AG20443 (cell line): ENCODE measurements at regions not wholly inside any gene's neighbourhood (a gene's known extent, or its start where the extent isn't known, plus 50 kb on each side); places are given as distances from the start of the nearest gene placed in this dataset.

Experiments
- DNase-seq: peaks from one replicate; pipeline ENCODE4 v3.0.0; 2012; ENCODE audit warnings: low spot score, mixed read lengths

DNA sequence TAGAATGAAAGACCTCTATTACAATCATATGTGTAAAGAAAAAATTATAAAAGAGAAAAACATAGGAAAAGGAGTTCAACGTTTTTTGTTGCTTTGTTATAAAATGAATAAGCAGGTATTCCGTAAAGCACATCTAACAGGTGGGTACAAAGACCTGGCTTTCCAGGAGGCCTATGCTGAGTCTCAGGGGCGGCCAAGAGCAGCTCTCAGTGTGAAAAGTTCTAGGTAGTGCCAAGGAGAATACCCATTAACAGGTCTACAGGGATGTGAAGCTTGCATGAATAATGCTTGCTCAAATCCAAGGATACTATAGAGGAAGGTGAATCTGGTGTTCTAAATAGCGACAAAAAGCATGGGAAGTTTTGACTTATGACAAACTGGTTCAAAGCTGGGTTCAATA, 944.4 kb downstream of the PDHA2 start:
- no peak for DNase-seq

DNA sequence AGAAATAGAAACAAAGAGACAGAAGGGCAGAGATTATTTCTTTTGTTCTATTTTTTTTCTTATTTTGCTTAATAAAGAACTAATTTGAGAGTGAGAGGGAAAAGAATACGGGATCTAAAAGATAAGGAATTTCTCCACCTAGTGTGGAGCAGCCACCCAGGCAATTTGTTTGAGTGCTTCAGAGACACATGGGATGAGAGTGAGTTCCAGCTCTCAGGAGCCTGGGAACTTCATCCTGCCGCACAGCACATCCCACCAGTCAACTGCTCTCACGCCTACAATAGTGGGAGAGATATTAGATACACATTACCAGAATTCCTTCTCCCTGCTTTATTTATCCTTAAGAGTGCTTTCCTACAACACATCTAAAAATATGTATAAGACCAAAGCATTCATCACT, 946.4 kb downstream of the PDHA2 start:
- DNase-seq, result no peak

DNA sequence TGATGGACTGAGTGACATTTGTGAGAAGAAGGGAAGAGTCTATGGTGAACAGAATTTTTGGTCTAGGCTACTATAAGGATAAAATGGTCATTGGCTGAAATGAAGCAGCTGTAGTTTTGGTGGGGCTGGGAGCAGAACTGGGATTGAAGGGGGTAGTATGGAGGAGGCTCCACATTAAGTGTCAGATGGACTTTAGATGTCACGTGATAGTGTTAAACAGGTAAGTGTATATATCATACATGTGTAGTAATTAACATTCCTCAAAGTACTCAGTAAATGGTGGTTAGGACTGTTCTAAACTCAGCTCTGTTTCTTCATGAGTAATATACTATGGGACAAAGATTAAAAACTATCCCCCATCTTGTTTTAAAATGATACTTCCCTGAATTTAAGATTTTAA, 947.9 kb downstream of the PDHA2 start:
- no peak for DNase-seq

GRCh38 chr4:96809563-96809962, 969.7 kb downstream of the PDHA2 start:
- no peak for DNase-seq

GRCh38 chr4:96827086-96827485, 987.2 kb downstream of the PDHA2 start:
- no peak for DNase-seq

- DNase-seq, result no peak
Measured at GRCh38 chr4:96833831-96834230, 993.9 kb downstream of the PDHA2 start.

GRCh38 chr4:96835991-96836390, 996.1 kb downstream of the PDHA2 start:
- no peak for DNase-seq

- DNase-seq, result no peak
Measured at GRCh38 chr4:96839441-96839840, 999.5 kb downstream of the PDHA2 start.

DNA sequence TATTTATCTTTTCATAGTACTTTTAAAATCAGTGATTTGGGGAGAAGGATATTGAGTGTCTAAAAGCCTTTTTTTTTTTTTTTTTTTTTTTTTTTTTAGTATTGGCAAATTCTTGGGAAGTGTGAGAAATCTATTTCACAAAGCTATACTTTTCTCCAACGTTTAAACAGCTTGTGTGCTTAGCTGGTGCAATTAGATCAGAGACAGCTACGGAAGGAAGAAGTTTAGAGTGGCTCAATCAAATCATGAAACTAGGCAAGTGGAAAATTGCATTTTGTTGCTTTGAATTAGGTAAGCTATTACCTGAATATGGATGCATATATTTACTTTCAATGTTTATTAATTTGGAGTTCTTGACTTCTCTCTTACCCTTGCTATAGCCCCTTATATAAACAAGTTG, 1001.9 kb downstream of the PDHA2 start:
- DNase-seq, result no peak

GRCh38 chr4:96844858-96845490, 1005.1 kb downstream of the PDHA2 start:
- no peak for DNase-seq

- DNase-seq, result no peak
Measured at GRCh38 chr4:96845819-96846218, 1005.9 kb downstream of the PDHA2 start.

GRCh38 chr4:96874657-96875056, 1034.8 kb downstream of the PDHA2 start:
- DNase-seq, result no peak

DNA sequence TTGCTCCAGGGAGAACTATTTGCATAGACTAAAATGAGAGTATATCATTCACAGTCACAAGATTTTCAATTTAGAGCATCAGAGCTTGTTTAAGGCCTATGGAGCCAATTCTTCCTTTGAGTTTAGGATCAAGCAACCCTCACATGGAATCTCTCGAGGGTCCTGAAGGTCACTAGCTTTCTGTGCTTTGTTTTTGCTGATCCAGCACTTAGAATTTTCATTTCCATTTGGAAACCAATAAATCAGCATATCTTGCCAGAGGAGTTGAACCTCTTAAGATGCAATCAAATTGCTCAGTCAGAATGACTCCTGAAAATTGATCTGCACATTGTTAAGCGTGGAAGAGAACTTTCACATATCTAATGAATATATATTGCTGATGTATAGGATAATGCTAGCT, 1039.6 kb downstream of the PDHA2 start:
- DNase-seq, result no peak

- no peak for DNase-seq
Measured at GRCh38 chr4:96887857-96888256, 1048.0 kb downstream of the PDHA2 start.

DNA sequence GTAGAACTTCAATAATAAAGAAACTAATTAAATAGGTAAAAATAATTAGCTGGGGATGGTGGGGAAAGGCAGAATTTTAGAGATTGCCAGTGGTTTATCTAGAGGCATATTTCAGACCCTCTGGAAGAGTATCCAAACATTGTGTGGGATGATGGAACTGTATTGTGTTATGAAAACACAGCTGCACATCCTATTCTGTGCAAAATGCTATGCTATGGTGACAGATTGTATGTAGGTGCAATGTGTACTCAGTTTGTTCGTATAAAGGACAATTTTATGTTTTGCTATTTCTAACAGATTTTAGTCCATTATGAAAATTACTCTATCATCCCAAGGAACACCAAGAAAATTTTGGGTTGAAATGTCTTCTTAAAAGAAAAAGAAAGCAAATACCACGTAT, 1054.7 kb downstream of the PDHA2 start:
- DNase-seq, result no peak

DNA sequence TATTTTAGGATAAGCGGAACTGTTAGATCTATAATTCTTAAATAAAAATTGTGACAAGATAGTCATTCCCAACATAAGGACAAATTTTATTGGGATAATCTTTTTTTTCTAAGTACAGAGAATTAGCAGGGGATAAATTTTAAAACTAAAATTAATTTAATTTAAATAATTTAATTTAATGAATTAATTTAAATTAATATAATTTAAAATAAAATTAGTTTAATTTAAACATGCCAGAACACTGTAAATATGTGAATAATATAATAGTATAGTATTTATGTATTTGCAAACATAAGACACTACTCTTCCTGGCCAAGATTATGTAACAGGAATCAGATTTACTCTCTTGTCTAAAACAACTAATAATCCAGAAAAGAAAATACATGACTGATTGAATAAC, 1055.9 kb downstream of the PDHA2 start:
- DNase-seq, result no peak

DNA sequence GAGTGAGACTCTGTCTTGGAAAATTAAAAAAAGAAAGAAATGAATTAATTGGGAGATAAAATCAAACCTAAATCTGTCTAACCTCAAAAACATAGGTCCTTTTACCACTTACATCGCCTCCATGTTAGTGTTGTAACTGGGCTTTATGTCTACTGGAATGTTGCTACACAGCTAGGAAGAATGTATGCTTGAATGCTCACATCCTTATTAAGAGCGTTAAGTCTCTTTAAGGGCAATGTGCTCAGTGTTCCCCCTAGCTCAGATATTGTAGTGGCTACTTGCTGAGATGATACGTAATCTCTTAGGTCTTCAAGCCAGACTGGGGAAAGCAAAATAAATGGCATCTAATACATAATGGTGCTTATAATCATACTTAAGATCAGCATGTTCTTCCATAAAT, 1072.8 kb downstream of the PDHA2 start:
- DNase-seq, result no peak

DNA sequence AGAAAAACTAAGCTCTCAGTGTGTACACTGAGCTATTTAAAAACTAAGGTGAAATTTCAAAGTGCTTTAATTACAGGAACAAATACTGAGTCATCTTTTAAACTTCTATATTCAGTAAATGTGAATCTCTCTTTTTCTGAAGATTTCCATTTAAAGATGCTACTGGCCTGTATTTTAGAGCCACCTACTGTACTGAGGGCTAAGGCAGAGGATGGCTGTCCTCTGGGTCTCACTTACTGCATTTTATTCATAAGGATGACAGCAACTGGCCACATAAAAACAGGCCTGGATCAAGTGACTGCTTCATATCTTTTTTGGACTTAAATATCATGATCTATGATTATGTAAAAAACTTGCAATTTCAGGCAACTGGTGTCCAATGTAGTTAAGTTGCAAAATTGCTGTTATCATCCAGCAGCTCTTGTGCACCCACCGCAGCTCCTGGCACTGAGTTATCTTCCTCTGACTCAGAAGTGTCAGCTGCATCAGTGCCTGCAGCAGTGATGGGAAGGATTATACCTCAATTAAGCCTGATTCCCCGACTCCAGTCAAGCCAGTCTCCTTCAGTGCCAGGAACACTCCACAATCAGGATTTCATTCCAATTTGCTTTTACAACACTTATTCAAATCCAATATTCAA, 1073.7 kb downstream of the PDHA2 start:
- no peak for DNase-seq

DNA sequence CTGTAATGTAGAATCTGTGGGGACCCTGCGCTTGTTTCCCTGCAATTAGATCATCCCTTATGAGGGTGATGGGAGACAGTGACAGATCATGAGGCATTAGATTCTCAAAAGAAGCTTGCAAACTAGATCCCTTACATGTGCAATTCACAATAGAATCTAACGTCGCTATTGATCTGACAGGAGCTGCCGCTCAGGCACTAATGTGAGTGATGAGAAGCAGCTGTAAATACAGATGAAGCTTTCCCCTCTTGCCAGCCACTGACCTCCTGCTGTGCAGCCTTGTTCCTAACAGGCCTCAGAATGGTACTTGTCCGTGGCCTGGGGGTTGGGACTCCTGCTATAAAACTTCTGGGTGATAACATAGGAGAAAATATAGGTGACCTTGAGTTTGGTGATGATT, 1076.8 kb downstream of the PDHA2 start:
- DNase-seq, result no peak

GRCh38 chr4:96936886-96937285, 1097.0 kb downstream of the PDHA2 start:
- DNase-seq, result no peak

GRCh38 chr4:96946552-96946951, 1106.7 kb downstream of the PDHA2 start:
- DNase-seq, result no peak

DNA sequence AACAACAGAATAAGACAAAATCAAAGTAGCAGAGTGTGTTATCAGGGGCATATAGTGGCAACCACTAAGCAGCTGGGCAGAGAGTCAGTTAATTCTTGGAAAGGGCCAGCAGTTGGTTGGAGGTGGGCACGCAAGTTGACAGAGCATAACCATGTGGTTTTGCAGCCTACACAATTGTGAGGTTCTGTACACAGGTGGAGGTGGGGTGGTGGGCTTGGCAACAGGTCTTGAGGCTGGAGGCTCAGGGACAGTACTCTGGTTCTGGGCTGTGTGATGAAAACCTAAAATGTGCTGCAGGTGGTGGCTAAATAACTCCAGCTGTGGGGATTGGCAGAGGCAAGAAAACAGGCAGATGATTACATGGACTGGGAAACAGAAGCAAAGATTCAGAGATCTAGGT, 1112.7 kb downstream of the PDHA2 start:
- DNase-seq, result no peak

DNA sequence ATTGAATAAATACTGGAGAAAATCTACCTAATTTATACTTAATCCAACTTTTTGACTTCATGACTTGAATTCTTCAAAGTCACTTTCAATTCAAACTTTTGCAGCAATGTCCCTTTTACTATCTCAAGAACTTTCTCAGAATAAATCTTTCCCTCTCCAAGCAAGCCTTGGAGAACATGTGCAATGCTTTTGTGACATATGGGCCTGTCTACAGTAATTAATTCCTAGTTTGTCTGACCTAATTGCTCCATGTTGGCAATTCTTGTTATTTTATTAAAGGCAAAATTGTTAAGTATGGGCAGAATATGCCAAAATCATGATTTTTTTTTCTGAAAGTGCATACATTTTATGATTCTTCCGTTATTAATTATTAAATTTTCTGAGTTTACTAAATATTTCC, 1115.3 kb downstream of the PDHA2 start:
- no peak for DNase-seq

- no peak for DNase-seq
Measured at GRCh38 chr4:96955691-96956090, 1115.8 kb downstream of the PDHA2 start.
